A549 (cell line): ENCODE measurements at regions not wholly inside any gene's neighbourhood (a gene's known extent, or its start where the extent isn't known, plus 50 kb on each side); places are given as distances from the start of the nearest gene placed in this dataset.

Experiments
- ATAC-seq, 2 experiments: fragments of 200-7000 bp in 1 of 2; fragments of >200 bp in 1 of 2; cut with Nextera tagmentation in 1 of 2; cut with Tn5 transposase in 1 of 2; 3 replicates each; pipeline versions ENCODE4 v1.8.0 to v1.9.1; 2018 to 2020; ENCODE audit warnings: mild to moderate bottlenecking in 1 of 2, moderate library complexity in 1 of 2
- CTCF ChIA-PET: fragments of 300-600 bp; sonication (Branson Sonifier 250); formaldehyde crosslinking; extraction: SDS; loops from one replicate; lab custom pipeline; 2021; ENCODE audit warnings: antibody characterized with exemption, inconsistent platforms; lab: Yijun Ruan, JAX
- POLR2A ChIA-PET: fragments of 350-600 bp; formaldehyde crosslinking; extraction: SDS; loops from one replicate; lab custom pipeline; 2021; ENCODE audit warnings: antibody characterized with exemption, inconsistent platforms; lab: Yijun Ruan, JAX
- DNase-seq, 2 experiments: peaks; one replicate each; pipeline versions ENCODE4 v3.0.0 to v3.0.0-alpha.2; 2011 to 2016; ENCODE audit warnings: low read depth in 1 of 2, low spot score in 1 of 2
- FAIRE-seq: peaks from 2 replicates; lab custom pipeline; 2011; peaks lifted over from hg19 to GRCh38; lab: Jason Lieb, UNC
- H3K27ac ChIP-seq, 2 experiments: fragments of >200 bp; sonication (Bioruptor Twin); formaldehyde crosslinking; 3 replicates each; pipeline ENCODE4 v1.5.1; 2016 to 2017
- H3K4me1 ChIP-seq: fragments of >200 bp; sonication (Bioruptor Twin); formaldehyde crosslinking; 3 replicates; pipeline ENCODE4 v1.6.1; 2016
- H3K4me2 ChIP-seq: fragments of >200 bp; sonication (Bioruptor Twin); formaldehyde crosslinking; 3 replicates; pipeline ENCODE4 v1.6.1; 2016
- H3K4me3 ChIP-seq: fragments of >200 bp; sonication (Bioruptor Twin); formaldehyde crosslinking; 3 replicates; pipeline ENCODE4 v1.5.1; 2016
- H3K9me3 ChIP-seq: fragments of >200 bp; sonication (Bioruptor Twin); formaldehyde crosslinking; 3 replicates; pipeline ENCODE4 v1.6.1; 2016
- CHD2 ChIP-seq: fragments of 150-350 bp; IDR thresholded peaks from 2 replicates; pipeline ENCODE4 v1.6.1; 2014; ENCODE audit warnings: low read length; ENCODE audit not compliant: partially characterized antibody
- CTCF ChIP-seq: fragments of >200 bp; sonication (Bioruptor Twin); formaldehyde crosslinking; IDR thresholded peaks from 3 replicates; pipeline ENCODE4 v1.5.1; 2016
- E2F6 ChIP-seq: IDR thresholded peaks from 2 replicates; pipeline ENCODE4 v1.6.1; 2012; ENCODE audit warnings: low read depth, borderline replicate concordance
- EP300 ChIP-seq, 2 experiments: fragments of >200 bp; sonication (Bioruptor Twin); formaldehyde crosslinking; IDR thresholded peaks; 2 replicates in 1 of 2; 3 replicates in 1 of 2; pipeline ENCODE4 v1.6.1; 2016 to 2017
- ESRRA ChIP-seq: fragments of 150-350 bp; IDR thresholded peaks from 2 replicates; pipeline ENCODE4 v1.6.1; 2014; ENCODE audit warnings: mild to moderate bottlenecking, low read length, borderline replicate concordance
- FOSL2 ChIP-seq, 2 experiments: fragments of 450-650 bp in 1 of 2; fragments of >200 bp in 1 of 2; sonication (Bioruptor Twin) in 1 of 2; formaldehyde crosslinking; IDR thresholded peaks; 2 replicates each; pipeline versions ENCODE4 v1.5.0 to v1.6.1; 2016 to 2020; ENCODE audit warnings: mild to moderate bottlenecking in 1 of 2, moderate library complexity in 1 of 2
- HOXB5 ChIP-seq: fragments of 250-450 bp; sonication (Bioruptor Pico); IDR thresholded peaks from 2 replicates; pipeline ENCODE4 v1.5.0; 2020; ENCODE audit warnings: mild to moderate bottlenecking, moderate library complexity
- KDM1A ChIP-seq: fragments of 200-600 bp; sonication (generic); IDR thresholded peaks from 2 replicates; pipeline ENCODE4 v1.6.1; 2016; ENCODE audit warnings: low read depth, mild to moderate bottlenecking
- KDM5A ChIP-seq: fragments of 200-600 bp; sonication (generic); IDR thresholded peaks from 2 replicates; pipeline ENCODE4 v1.6.1; 2016; ENCODE audit warnings: antibody characterized with exemption, mild to moderate bottlenecking
- MAX ChIP-seq: IDR thresholded peaks from 2 replicates; pipeline ENCODE4 v1.6.1; 2012
- PBX3 ChIP-seq: IDR thresholded peaks from 2 replicates; pipeline ENCODE4 v1.6.1; 2012
- POLR2AphosphoS2 ChIP-seq: conservative IDR thresholded peaks from 2 replicates; pipeline ENCODE4 v1.6.1; 2012; ENCODE audit warnings: low read length, improper control_type of control experiment, inconsistent platforms
- RFX5 ChIP-seq: fragments of 450-650 bp; IDR thresholded peaks from 2 replicates; pipeline ENCODE4 v1.7.1; 2014; ENCODE audit warnings: antibody characterized with exemption, mild to moderate bottlenecking, moderate library complexity
- RNF2 ChIP-seq: fragments of 200-600 bp; sonication (generic); IDR thresholded peaks from 2 replicates; pipeline ENCODE4 v1.6.1; 2016; ENCODE audit warnings: low read depth, mild to moderate bottlenecking, antibody characterized with exemption, moderate library complexity, borderline replicate concordance
- TFCP2L1 ChIP-seq: fragments of 250-450 bp; sonication (Bioruptor Pico); IDR thresholded peaks from 2 replicates; pipeline ENCODE4 v1.5.0; 2021; ENCODE audit warnings: mild to moderate bottlenecking
- USF2 ChIP-seq: fragments of 450-650 bp; IDR thresholded peaks from 2 replicates; pipeline ENCODE4 v1.6.1; 2014; ENCODE audit warnings: antibody characterized with exemption
- ZNF302 ChIP-seq: fragments of 250-450 bp; sonication (Bioruptor Pico); IDR thresholded peaks from 2 replicates; pipeline ENCODE4 v1.9.0; 2021; ENCODE audit warnings: inconsistent platforms, mild to moderate bottlenecking, moderate library complexity
- WGBS: methylation state at CpG from one replicate; pipeline ENCODE4 v1.1.6; 2017; ENCODE audit errors: missing lambda C conversion rate; 5-methylcytosine and 5-hydroxymethylcytosine counted together

GRCh38 chr4:126124818-126125217 lies 810.1 kb downstream of the FAT4 start (continued):
- TF ChIP-seq RNF2, result no peak

- POLR2A ChIA-PET, result no interaction called here
- H3K9me3 ChIP-seq, result no peaks in the 10 kb centered on the region
These were observed 815.5 kb downstream of the FAT4 start for GRCh38 chr4:126130215-126130614.

GRCh38 chr4:126136922-126137781 lies 822.4 kb downstream of the FAT4 start:
- CTCF ChIA-PET, result no interaction called here
- FAIRE-seq (no peak), DNase-seq (no peak), ATAC-seq (no peak)
- Histone ChIP-seq H3K4me3 (no peak overlapping the region), H3K4me1 (no peaks in the 10 kb centered on the region), H3K9me3 (no peaks in the 10 kb centered on the region), H3K4me2 (no peak overlapping the region), H3K27ac (no peak overlapping the region)
- WGBS, result 32% methylated on average over 5 of the region's 5 CpGs
- TF ChIP-seq ZNF302 (no peak), FOSL2 (IDR thresholded peaks at IDR 0.05) (no peak), FOSL2 (CRISPR knock-in tag; IDR thresholded peaks at IDR 0.05) (no peak), RFX5 (no peak), ESRRA (no peak)
- POLR2A ChIA-PET, result no interaction called here

More at GRCh38 chr4:126130215-126130614, 815.5 kb downstream of the FAT4 start:
- FAIRE-seq (no peak), DNase-seq (no peak), ATAC-seq (no peak)
- Histone ChIP-seq H3K4me3 (no peak overlapping the region), H3K4me2 (no peak overlapping the region), H3K4me1 (no peaks in the 10 kb centered on the region), H3K27ac (no peak overlapping the region)
- CTCF ChIA-PET, result no interaction called here
- TF ChIP-seq USF2 (no peak), KDM1A (no peak), HOXB5 (no peak), E2F6 (no peak), EP300 (IDR thresholded peaks at IDR 0.05) (no peak), POLR2AphosphoS2 (no peak), MAX (no peak), PBX3 (no peak), KDM5A (no peak), CTCF (no peak)

- CTCF ChIA-PET, result no interaction called here
- no peak for FAIRE-seq
- DNase-seq, result no peak
- POLR2A ChIA-PET, result no interaction called here
- ATAC-seq, result no peak
- no peak overlapping the region for H3K4me2 ChIP-seq
- no peaks in the 10 kb centered on the region for H3K9me3 ChIP-seq
- H3K27ac ChIP-seq, result no peak overlapping the region
- H3K4me3 ChIP-seq, result no peak overlapping the region
- no peaks in the 10 kb centered on the region for H3K4me1 ChIP-seq
- TF ChIP-seq TFCP2L1 (CRISPR knock-in tag) (no peak), CHD2 (no peak)
- TF ChIP-seq, all 56 proteins: peak for 0
These were observed 823.0 kb downstream of the FAT4 start for GRCh38 chr4:126137782-126138170.
